Suppressor macrophage treated with lipopolysaccharide for 1 hour (primary cell): ENCODE measurements at regions not wholly inside any gene's neighbourhood (a gene's known extent, or its start where the extent isn't known, plus 50 kb on each side); places are given as distances from the start of the nearest gene placed in this dataset.

Experiments used
- DNase-seq, 3 donors: peaks; one replicate each; pipeline ENCODE4 v3.0.0-alpha.2; 2020 to 2022

DNA sequence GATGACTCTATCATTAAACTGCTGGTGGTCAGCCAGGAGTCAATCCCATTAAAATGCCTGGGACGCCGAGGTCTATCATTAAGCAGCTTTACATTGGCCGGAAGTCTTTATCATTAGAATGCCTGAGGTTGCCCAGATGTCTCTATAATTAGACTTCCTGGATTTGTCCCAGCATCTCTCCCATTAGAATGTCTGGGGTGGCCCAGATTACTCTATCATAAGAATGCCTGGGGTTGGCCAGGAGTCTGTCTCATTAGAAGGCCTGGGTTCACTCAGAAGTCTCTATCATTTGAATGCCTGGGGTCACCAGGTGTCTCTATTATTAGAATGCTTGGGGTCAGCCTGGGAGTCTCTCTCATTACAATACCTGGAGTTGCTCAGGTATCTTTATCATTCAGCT is 2227.2 kb downstream of the TP53TG3F start:
- DNase-seq: no peak

GRCh38 chr16:35687071-35687470 is 2227.7 kb downstream of the TP53TG3F start:
- DNase-seq: no peak

- no peak for DNase-seq
Observed at GRCh38 chr16:35687781-35688180, 2228.4 kb downstream of the TP53TG3F start.

GRCh38 chr16:35689764-35690163 is 2230.4 kb downstream of the TP53TG3F start:
- DNase-seq: no peak

- DNase-seq: no peak
Observed at GRCh38 chr16:35690413-35690812, 2231.0 kb downstream of the TP53TG3F start.

- DNase-seq: no peak
Observed at GRCh38 chr16:35691057-35691456, 2231.6 kb downstream of the TP53TG3F start.

- no peak for DNase-seq
Observed at GRCh38 chr16:35692824-35693223, 2233.4 kb downstream of the TP53TG3F start.

- no peak for DNase-seq
Observed at GRCh38 chr16:35706901-35707300, 2247.5 kb downstream of the TP53TG3F start.

GRCh38 chr16:35711435-35711834 is 2252.0 kb downstream of the TP53TG3F start:
- no peak for DNase-seq

DNA sequence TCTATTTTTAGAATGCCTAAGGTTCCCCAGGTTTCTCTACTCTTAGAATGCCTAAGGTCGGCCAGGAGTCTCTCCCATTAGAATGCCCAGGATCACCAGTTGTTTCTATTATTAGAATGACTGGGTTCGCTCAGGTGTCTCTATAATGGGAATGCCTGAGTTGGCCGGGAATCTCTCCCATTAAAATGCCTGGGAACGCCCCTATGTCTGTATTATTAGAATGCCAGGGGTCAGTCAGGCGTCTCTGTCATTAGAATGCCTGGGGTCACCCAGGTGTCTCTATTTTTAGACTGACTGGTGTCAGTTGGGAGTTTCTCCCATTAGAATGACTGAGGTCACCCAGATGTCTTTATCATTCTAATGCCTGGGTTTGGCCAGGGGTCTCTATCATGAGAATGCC is 2252.5 kb downstream of the TP53TG3F start:
- no peak for DNase-seq

DNA sequence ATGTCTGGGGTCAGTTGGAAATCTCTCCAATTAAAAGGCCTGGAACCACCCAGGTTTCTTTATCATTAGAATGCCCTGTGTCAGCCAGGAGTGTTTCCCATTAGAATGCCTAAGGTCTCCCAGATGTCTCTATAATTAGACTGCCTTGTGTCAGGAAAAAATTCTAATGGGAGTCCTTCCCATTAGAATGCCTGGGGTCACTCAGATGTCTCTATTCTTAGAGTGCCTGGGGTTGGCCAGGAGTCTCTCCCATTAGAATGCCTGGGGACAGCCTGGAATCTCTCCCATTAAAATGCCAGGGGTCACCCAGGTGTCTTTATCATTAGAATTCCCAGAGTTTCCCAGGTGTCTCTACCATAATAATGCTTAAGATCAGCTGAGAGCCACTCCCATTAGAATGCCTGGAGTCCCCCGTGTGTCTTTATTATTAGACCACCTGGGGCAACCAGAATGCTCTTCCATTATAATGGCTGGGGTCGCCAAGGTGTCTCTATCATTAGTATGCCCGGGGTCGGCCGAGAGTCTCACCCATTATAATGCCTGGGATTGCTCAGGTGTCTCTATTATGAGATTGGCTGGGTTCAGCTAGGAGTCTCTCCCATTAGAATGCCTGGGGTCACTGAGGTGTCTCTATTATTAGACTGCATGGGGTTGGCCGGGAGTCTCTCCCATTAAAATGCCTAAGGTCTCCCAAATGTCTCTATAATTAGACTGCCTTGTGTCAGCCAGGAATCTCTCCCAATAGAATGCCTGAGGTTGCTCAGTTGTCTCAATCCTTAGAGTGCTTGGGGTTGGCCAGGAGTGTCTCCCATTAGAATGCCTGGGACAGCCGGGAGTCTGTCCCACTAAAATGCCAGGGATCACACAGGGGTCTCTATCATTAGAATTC is 2254.6 kb downstream of the TP53TG3F start:
- no peak for DNase-seq

DNA sequence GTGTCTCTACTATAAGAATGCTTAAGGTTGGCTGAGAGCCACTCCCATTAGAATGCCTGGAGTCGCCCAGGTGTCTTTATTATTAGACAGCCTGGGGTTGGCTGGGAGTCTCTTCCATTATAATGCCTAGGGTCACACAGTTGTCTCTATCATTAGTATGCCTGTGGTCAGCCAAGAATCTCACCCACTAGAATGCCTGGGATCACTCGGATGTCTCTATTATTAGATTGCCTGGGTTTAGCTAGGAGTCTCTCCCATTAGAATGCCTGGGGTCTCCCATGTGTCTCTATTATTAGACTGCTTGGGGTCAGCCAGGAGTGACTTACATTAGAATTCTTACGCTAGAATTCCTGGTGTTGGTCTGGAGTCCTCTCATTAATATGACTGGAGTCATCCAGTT is 2255.3 kb downstream of the TP53TG3F start:
- DNase-seq: no peak

DNA sequence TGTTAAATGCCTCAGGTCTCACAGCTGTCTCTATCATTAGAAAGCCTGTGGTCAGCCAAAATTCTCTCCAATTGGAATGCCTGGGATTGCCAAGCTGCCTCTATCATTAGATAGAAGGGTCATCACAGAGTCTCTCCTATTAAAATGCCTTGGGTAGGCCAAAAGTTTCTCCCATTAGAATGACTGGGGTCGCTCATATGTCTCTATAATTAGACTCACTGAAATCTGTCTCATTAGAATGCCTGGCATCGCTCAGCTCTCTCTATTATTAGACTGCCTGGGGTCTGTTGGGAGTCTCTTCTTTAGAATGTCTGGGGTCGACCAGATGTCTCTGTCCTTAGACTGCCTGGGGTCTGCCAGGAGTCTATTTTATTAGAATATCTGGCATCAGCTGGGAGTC is 2265.1 kb downstream of the TP53TG3F start:
- DNase-seq: no peak

DNA sequence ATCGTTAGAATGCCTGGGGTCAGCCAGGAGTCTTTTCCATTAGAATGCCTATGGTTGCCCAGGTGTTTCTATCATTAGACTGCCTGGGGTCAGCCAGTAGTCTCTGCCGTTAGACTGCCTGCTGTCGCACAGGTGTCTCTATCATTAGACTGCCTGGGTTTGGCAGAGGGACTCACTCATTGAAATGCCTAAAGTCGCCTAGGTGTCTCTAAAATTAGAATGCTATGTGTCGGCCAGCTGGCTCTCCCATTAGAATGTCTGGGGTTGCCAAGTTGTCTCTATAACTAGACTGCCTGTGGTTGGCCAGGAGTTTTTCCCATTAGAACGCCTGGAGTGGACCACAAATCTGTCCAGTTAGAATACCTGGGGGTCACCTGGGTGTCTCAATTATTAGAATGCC is 2266.5 kb downstream of the TP53TG3F start:
- DNase-seq: no peak

GRCh38 chr16:35730251-35730650 is 2270.8 kb downstream of the TP53TG3F start:
- DNase-seq: no peak

DNA sequence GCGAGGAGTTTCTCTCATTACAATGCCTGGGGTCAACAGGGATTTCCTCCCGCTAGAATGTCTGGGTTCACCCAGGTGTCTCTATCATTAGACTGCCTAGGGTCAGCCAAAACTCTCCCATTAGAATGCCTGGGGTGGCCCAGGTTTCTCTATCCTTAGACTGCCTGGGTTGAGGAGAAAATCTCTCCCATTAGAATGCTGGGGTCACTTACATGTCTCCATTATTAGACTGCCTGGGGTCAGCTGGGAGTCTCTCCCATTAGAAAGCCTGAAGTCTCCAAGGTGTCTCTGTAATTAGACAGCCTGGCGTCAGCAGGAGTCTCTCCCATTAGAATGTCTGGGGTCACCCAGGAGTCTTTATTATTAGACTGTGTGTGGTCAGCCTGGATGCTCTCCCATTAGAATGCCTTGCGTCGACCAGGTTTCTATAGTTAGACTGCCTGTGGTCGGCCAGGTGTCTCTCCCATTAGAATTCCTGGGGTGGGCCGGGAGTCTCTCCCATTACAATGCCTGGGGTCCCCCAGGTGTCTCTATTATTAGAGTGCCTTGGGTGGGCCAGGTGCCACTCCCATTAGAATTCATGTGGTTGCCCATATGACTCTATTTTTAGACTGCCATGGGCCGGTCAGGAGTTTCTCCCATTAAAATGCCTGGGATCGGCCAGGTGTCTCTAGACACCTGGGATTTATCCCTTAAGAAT is 2272.1 kb downstream of the TP53TG3F start:
- DNase-seq: no peak

GRCh38 chr16:35732046-35732810 is 2272.8 kb downstream of the TP53TG3F start:
- no peak for DNase-seq

GRCh38 chr16:35733278-35733965 is 2274.0 kb downstream of the TP53TG3F start:
- DNase-seq: no peak

DNA sequence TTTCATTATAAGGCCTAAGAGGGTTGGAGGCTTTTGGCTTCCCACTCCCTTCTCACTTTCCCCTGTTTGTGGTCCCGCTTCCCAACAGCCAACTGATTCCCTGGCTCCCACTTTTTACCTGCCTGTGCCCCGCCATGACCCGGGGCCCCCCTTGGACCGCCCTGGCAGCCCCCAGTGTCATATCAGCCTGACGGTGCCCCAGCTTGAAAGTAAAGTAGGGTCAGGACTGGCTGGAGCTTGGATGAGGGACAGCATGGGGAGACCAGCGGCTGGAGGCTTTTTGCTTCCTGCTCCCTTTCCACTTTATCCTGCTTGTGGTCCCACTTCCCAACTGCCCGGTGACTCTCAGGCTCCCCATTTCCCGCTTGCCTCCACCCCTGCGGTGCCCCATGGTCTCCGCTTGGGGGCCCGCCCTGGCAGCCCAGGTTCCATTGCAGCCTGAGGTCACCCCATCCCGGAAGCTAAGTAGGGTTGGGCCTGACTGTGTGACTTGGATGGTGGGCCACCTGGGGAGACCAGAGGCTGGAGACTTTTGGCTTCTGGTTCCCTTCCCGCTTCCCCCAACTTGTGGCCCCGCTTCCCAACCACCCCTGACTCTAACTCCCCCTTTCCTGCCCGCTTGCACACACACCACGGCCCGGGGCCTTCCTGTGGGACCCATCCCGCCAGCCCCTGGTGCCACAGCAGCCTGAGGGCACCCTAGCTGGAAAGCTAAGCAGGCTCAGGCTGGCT is 2274.7 kb downstream of the TP53TG3F start:
- no peak for DNase-seq

DNA sequence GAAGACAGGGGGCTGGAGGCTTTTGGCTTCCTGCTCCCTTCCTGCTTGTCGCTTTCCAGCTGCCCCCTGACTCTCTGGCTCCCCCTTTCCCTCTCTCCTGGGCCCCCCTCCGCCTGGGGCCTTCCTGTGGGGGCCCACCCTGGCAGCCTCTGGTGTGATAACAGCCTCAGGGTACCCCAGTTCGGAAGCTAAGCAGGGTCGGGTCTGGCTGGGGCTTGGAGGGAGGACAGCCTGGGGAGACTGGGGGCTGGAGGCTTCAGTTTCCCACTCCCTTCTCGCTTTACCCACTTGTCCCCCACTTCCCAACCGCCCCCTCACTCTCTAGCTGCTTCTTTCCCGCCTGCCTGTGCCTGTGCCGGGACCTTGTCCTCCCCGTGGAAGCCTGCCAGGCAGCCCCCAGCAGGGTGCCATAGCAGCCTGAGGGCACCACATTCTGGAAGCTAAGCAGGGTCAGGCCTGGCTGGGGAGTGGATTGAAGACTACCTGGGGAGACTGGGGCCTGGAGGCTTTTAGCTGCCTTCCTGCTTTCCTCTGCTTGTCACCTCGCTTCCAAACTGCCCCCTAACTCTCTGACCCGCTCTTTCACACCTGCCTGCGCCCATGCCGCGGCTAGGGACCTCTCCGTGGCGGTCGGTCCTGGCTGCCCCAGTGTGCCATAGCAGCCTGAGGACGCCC is 2275.5 kb downstream of the TP53TG3F start:
- DNase-seq: no peak

GRCh38 chr16:35735403-35736251 is 2276.2 kb downstream of the TP53TG3F start:
- no peak for DNase-seq
